G401 (cell line): ENCODE measurements at regions not wholly inside any gene's neighbourhood (a gene's known extent, or its start where the extent isn't known, plus 50 kb on each side); places are given as distances from the start of the nearest gene placed in this dataset.

ENCODE experiments used
- DNase-seq: peaks from one replicate; pipeline ENCODE4 v3.0.0-alpha.2; 2015; ENCODE audit warnings: low spot score
- in situ Hi-C: cut with HindIII; loops from 2 replicates; pipeline ENCODE4 v1.10.0; 2016; ENCODE audit warnings: low sequenced_read_pairs, mixed read lengths

- in situ Hi-C loops, result no loop called here
- DNase-seq, result no peak
Observed at GRCh38 chr7:25478925-25479324, 250.6 kb upstream of the NPVF start.

GRCh38 chr7:25481891-25482290 lies 253.6 kb upstream of the NPVF start:
- in situ Hi-C loops, result no loop called here

GRCh38 chr7:25482631-25483030 lies 254.3 kb upstream of the NPVF start:
- DNase-seq, result no peak
- in situ Hi-C loops, result no loop called here

More at GRCh38 chr7:25481891-25482290, 253.6 kb upstream of the NPVF start:
- DNase-seq, result no peak

- in situ Hi-C loops, result no loop called here
- DNase-seq, result no peak
Observed at GRCh38 chr7:25485026-25485425, 256.7 kb upstream of the NPVF start.

- in situ Hi-C loops, result no loop called here
- no peak for DNase-seq
Observed at GRCh38 chr7:25486656-25487055, 258.4 kb upstream of the NPVF start.

- no peak for DNase-seq
- in situ Hi-C loops, result no loop called here
Observed at GRCh38 chr7:25493805-25494366, 265.6 kb upstream of the NPVF start.

GRCh38 chr7:25494896-25495295 lies 266.6 kb upstream of the NPVF start:
- no peak for DNase-seq
- in situ Hi-C loops, result no loop called here

- DNase-seq, result peak; percentile 21
- in situ Hi-C loops, result no loop called here
Observed at GRCh38 chr7:25495342-25496250, 267.3 kb upstream of the NPVF start.

GRCh38 chr7:25496476-25497368 lies 268.4 kb upstream of the NPVF start:
- DNase-seq, result no peak
- in situ Hi-C loops, result no loop called here

- in situ Hi-C loops, result no loop called here
- DNase-seq, result no peak
Observed at GRCh38 chr7:25500393-25500921, 272.2 kb upstream of the NPVF start.

GRCh38 chr7:25503306-25503705 lies 275.0 kb upstream of the NPVF start:
- no peak for DNase-seq
- in situ Hi-C loops, result no loop called here

- in situ Hi-C loops, result no loop called here
- no peak for DNase-seq
Observed at GRCh38 chr7:25512061-25512687, 283.9 kb upstream of the NPVF start.

GRCh38 chr7:25515633-25516275 lies 287.5 kb upstream of the NPVF start:
- in situ Hi-C loops, result no loop called here
- DNase-seq, result no peak

GRCh38 chr7:25517906-25518305 lies 289.6 kb upstream of the NPVF start:
- DNase-seq, result no peak
- in situ Hi-C loops, result no loop called here

- in situ Hi-C loops, result no loop called here
- DNase-seq, result no peak
Observed at GRCh38 chr7:25520017-25520416, 291.7 kb upstream of the NPVF start.

- in situ Hi-C loops, result no loop called here
- no peak for DNase-seq
Observed at GRCh38 chr7:25520516-25520915, 292.2 kb upstream of the NPVF start.

- in situ Hi-C loops, result no loop called here
- no peak for DNase-seq
Observed at GRCh38 chr7:25521236-25521635, 292.9 kb upstream of the NPVF start.

- DNase-seq, result no peak
- in situ Hi-C loops, result no loop called here
Observed at GRCh38 chr7:25522727-25523126, 294.4 kb upstream of the NPVF start.

- DNase-seq, result no peak
- in situ Hi-C loops, result no loop called here
Observed at GRCh38 chr7:25527665-25528170, 299.4 kb upstream of the NPVF start.
